Mesothelial cell of epicardium (in vitro differentiated cells): ENCODE measurements at regions not wholly inside any gene's neighbourhood (a gene's known extent, or its start where the extent isn't known, plus 50 kb on each side); places are given as distances from the start of the nearest gene placed in this dataset.
"Not testable (repeated sequence)": the region's sequence is repeated elsewhere in the genome, so short reads cannot be mapped to it uniquely, and the experiment has no call there.

Experiments used
- DNase-seq, 2 experiments: peaks; one replicate each; pipeline ENCODE4 v3.0.0; 2021; ENCODE audit warnings: low spot score in 2 of 2; ENCODE audit not compliant: unreplicated experiment in 2 of 2
- H3K27ac Mint-ChIP-seq: 2 replicates; pipeline ENCODE4 v1.8.0; 2021; ENCODE audit warnings: mixed read lengths
- H3K27me3 Mint-ChIP-seq: 2 replicates; pipeline ENCODE4 v1.8.0; 2021; ENCODE audit warnings: low read depth, mixed read lengths
- H3K36me3 Mint-ChIP-seq: 2 replicates; pipeline ENCODE4 v1.8.0; 2021; ENCODE audit warnings: mixed read lengths
- H3K4me1 Mint-ChIP-seq: 2 replicates; pipeline ENCODE4 v1.8.0; 2021; ENCODE audit warnings: mixed read lengths
- H3K4me3 Mint-ChIP-seq: 2 replicates; pipeline ENCODE4 v1.8.0; 2021; ENCODE audit warnings: mild to moderate bottlenecking, moderate library complexity, mixed read lengths
- H3K9me3 Mint-ChIP-seq: 2 replicates; pipeline ENCODE4 v1.8.0; 2021; ENCODE audit warnings: mixed read lengths
- TF ChIP-seq, protein P1 (sequence below): fragments of 200-600 bp; sonication (generic); IDR thresholded peaks from one replicate; pipeline ENCODE4 v1.5.0; 2021; ENCODE audit warnings: antibody characterized with exemption; ENCODE audit not compliant: unreplicated experiment

DNA sequence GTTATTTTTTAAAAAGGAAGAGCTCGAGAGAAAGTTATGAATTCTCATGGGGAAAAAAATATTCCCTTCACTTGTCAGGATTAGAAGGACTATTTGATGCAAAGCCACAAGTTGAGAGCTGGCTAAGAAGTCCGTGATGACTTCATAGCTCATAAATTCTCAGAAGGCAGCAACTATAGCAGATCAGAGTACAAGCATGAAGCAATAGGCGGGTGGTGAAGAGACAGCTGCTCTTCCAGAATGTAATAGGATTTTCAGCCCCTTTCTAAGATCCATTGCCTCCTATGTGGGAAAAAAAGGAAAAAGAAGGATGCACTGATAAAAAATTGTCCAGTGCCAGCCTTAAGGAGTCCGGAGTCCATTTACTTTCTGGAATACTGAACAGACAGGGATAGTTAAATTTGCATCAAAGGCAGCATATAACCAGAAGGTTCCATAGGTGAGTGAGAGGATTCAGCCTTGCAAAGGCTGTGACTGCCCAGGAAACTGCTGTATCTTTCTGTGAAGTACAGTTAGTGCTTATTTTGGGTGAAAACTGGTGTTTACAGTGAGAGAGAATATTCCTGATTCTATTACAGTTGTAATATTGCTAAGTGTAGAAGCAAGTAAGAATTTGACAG, 929.5 kb upstream of the ALCAM start:
- Mint-ChIP-seq H3K27ac (peak overlapping the region; percentile 52), H3K36me3 (peaks cover 2% of the 10 kb centered on the region), H3K27me3 (no peaks in the 10 kb centered on the region), H3K4me1 (peaks cover 25% of the 10 kb centered on the region), H3K4me3 (no peak overlapping the region), H3K9me3 (peaks cover 10% of the 10 kb centered on the region)
- no peak for DNase-seq
- TF ChIP-seq, protein P1, sequence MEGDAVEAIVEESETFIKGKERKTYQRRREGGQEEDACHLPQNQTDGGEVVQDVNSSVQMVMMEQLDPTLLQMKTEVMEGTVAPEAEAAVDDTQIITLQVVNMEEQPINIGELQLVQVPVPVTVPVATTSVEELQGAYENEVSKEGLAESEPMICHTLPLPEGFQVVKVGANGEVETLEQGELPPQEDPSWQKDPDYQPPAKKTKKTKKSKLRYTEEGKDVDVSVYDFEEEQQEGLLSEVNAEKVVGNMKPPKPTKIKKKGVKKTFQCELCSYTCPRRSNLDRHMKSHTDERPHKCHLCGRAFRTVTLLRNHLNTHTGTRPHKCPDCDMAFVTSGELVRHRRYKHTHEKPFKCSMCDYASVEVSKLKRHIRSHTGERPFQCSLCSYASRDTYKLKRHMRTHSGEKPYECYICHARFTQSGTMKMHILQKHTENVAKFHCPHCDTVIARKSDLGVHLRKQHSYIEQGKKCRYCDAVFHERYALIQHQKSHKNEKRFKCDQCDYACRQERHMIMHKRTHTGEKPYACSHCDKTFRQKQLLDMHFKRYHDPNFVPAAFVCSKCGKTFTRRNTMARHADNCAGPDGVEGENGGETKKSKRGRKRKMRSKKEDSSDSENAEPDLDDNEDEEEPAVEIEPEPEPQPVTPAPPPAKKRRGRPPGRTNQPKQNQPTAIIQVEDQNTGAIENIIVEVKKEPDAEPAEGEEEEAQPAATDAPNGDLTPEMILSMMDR: no peak

GRCh38 chr3:104437891-104438290, 928.8 kb upstream of the ALCAM start:
- TF ChIP-seq, protein P1: no peak
- peaks cover 7% of the 10 kb centered on the region for H3K9me3 Mint-ChIP-seq
- no peak overlapping the region for H3K4me3 Mint-ChIP-seq
- H3K36me3 Mint-ChIP-seq: peaks cover 2% of the 10 kb centered on the region
- H3K27me3 Mint-ChIP-seq: no peaks in the 10 kb centered on the region
- peaks cover 25% of the 10 kb centered on the region for H3K4me1 Mint-ChIP-seq
- no peak for DNase-seq
- H3K27ac Mint-ChIP-seq: no peak overlapping the region

- no peak for DNase-seq
- no peak overlapping the region for H3K27ac Mint-ChIP-seq
- TF ChIP-seq, protein P1: no peak
- peaks cover under 1% of the 10 kb centered on the region for H3K9me3 Mint-ChIP-seq
- H3K4me1 Mint-ChIP-seq: peaks cover 25% of the 10 kb centered on the region
- no peaks in the 10 kb centered on the region for H3K27me3 Mint-ChIP-seq
- H3K36me3 Mint-ChIP-seq: no peaks in the 10 kb centered on the region
- H3K4me3 Mint-ChIP-seq: no peak overlapping the region
These were observed 928.0 kb upstream of the ALCAM start for GRCh38 chr3:104438706-104439105.

GRCh38 chr3:104445252-104445919, 921.3 kb upstream of the ALCAM start:
- H3K9me3 Mint-ChIP-seq, H3K36me3 Mint-ChIP-seq, H3K4me3 Mint-ChIP-seq, H3K27me3 Mint-ChIP-seq, DNase-seq, H3K27ac Mint-ChIP-seq: not testable (repeated sequence)
- H3K4me1 Mint-ChIP-seq: peaks cover 10% of the 10 kb centered on the region

DNA sequence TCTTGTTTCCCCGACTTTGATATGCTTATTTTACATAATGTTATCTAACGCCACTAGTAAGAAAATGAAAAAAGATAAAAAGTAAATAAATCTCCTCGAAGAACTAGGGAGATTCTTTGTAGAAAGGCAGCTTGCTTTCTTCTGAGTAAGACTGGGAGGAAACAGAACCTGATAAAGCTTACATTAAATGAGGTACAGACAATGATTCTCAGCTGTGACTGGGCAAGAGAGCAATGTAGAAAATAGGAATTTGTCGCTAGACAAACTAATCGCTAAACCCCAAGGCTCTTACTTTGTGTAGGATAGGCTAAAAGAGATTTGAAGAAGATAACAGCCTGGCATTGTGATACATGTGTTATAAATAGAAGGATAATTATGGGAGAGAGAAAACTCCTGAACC, 919.0 kb upstream of the ALCAM start:
- H3K36me3 Mint-ChIP-seq: no peaks in the 10 kb centered on the region
- no peaks in the 10 kb centered on the region for H3K27me3 Mint-ChIP-seq
- peak overlapping the region; percentile 37 for H3K27ac Mint-ChIP-seq
- peaks cover 5% of the 10 kb centered on the region for H3K9me3 Mint-ChIP-seq
- H3K4me1 Mint-ChIP-seq: peaks cover 10% of the 10 kb centered on the region
- no peak overlapping the region for H3K4me3 Mint-ChIP-seq
- DNase-seq: no peak
- TF ChIP-seq, protein P1: no peak

DNA sequence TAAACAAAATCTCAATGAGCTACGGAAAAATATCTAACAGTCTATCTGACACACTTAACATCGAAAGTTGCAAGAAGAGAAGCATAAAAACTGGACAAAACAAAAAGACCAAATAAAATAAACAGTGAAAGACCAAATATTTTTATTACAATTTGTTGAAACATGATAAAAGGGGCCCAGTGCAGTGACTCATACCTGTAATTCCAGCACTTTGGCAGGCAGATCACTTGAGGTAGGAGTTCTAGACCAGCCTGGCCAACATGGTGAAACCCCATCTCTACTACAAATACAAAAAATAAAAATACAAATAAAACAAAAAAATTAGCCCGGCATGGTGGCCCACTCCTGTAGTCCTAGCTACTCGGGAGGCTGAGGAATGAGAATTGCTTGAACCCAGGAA, 914.0 kb upstream of the ALCAM start:
- Mint-ChIP-seq H3K4me3 (no peak overlapping the region), H3K4me1 (peaks cover 11% of the 10 kb centered on the region), H3K9me3 (no peaks in the 10 kb centered on the region), H3K27ac (no peak overlapping the region), H3K36me3 (no peaks in the 10 kb centered on the region), H3K27me3 (no peaks in the 10 kb centered on the region)
- DNase-seq: no peak
- TF ChIP-seq, protein P1: no peak
